ENCODE measurements at regions not wholly inside any gene's neighbourhood (a gene's known extent, or its start where the extent isn't known, plus 50 kb on each side); places are given as distances from the start of the nearest gene placed in this dataset.

DNA sequence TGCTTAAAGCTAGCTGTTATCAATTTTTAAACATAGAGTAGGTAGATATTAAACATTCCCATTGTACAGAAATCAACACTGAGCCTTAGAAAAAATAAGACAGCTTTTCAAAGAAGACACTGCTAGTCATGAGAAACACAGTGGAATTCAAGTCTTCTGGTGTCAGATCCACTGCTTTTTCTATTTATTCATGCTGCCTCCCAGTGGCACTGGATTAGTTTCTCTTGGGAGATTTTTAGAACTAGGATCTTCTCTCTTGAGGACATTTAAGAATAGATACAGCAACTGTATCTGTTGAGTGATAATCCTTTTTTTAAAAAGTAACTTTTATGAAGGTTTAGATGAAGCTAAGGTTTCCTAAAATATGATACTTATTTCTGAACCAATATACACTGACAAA is 1635.4 kb upstream of the C9orf72 start:
- H3K9me3 ChIP-seq (ENCODE audit: insufficient read depth, low read depth, low read length): no peaks in the 10 kb centered on the region
- H3K27me3 ChIP-seq (ENCODE audit: insufficient read depth, low read length): peaks cover 24% of the 10 kb centered on the region
- H3K4me3 ChIP-seq (ENCODE audit: low read length): no peak overlapping the region
- no peaks in the 10 kb centered on the region for H3K36me3 ChIP-seq (ENCODE audit: insufficient read depth, low read depth, low read length)
- H3K27ac ChIP-seq (ENCODE audit: low read length): no peak overlapping the region
- H3K4me1 ChIP-seq (ENCODE audit: insufficient read depth, low read length): peaks cover 8% of the 10 kb centered on the region
- H3K9ac ChIP-seq (ENCODE audit: low read depth, low read length): no peak overlapping the region

DNA sequence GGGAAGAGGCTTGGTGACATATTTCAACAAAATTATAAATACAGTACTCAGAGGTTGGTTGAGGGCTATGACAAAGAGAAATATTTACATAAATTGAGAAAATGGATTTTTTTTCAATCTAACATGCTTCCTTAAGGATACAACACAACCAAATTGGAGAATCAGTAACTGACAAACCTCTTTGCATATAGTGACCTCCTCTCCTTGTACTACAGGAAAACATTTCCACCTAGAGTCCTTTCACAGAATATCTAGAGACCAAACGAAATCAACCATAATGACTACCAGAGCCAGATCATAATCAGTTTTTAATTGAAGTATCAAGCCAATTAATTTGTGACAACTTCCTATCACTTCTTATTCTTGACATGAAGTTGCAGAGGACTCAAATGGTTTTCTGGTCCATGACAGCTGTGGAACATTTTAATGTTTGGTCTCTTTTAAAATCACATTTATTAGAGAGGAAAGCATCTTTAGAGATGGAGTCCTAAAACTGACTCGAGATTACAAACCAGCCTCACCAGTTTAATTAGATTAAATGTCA is 1636.5 kb upstream of the C9orf72 start:
- Histone ChIP-seq H3K36me3 (ENCODE audit: insufficient read depth, low read depth, low read length) (no peaks in the 10 kb centered on the region), H3K27ac (ENCODE audit: low read length) (no peak overlapping the region), H3K9me3 (ENCODE audit: insufficient read depth, low read depth, low read length) (no peaks in the 10 kb centered on the region), H3K9ac (ENCODE audit: low read depth, low read length) (no peak overlapping the region), H3K4me3 (ENCODE audit: low read length) (no peak overlapping the region), H3K27me3 (ENCODE audit: insufficient read depth, low read length) (peaks cover 33% of the 10 kb centered on the region), H3K4me1 (ENCODE audit: insufficient read depth, low read length) (peaks cover 8% of the 10 kb centered on the region)

DNA sequence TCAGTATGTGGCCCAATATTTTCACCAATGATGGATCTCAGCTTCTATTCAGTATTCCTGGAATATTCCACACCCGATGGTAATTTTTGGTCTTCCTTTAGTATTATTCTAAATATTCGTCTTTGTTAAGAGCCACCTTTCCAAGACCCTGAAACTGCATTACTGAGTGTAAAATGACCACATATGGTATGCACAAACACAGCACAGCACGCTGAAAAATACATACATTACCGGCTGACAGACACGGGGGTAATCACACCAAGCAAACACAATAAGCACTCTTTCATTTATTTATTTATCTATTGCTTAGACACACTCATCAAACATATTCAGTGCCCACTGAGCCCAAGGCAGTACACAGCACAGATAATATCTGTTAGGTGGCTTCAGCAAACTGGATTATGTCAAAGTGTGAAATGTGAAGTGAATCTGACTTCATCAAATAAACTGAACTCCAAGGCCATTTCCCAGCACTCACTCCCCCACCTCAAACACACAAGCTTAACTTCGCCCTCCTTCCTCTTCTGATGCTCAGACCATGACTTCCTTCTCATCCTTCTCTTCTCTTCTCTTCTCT is 1637.8 kb upstream of the C9orf72 start:
- no peaks in the 10 kb centered on the region for H3K36me3 ChIP-seq (ENCODE audit: insufficient read depth, low read depth, low read length)
- peaks cover 10% of the 10 kb centered on the region for H3K4me1 ChIP-seq (ENCODE audit: insufficient read depth, low read length)
- H3K27ac ChIP-seq (ENCODE audit: low read length): no peak overlapping the region
- no peaks in the 10 kb centered on the region for H3K9me3 ChIP-seq (ENCODE audit: insufficient read depth, low read depth, low read length)
- H3K27me3 ChIP-seq (ENCODE audit: insufficient read depth, low read length): peaks cover 46% of the 10 kb centered on the region
- H3K9ac ChIP-seq (ENCODE audit: low read depth, low read length): peak overlapping the region; percentile 26; the same call in 1 of the 2 replicates
- H3K4me3 ChIP-seq (ENCODE audit: low read length): peak overlapping the region; percentile 81

DNA sequence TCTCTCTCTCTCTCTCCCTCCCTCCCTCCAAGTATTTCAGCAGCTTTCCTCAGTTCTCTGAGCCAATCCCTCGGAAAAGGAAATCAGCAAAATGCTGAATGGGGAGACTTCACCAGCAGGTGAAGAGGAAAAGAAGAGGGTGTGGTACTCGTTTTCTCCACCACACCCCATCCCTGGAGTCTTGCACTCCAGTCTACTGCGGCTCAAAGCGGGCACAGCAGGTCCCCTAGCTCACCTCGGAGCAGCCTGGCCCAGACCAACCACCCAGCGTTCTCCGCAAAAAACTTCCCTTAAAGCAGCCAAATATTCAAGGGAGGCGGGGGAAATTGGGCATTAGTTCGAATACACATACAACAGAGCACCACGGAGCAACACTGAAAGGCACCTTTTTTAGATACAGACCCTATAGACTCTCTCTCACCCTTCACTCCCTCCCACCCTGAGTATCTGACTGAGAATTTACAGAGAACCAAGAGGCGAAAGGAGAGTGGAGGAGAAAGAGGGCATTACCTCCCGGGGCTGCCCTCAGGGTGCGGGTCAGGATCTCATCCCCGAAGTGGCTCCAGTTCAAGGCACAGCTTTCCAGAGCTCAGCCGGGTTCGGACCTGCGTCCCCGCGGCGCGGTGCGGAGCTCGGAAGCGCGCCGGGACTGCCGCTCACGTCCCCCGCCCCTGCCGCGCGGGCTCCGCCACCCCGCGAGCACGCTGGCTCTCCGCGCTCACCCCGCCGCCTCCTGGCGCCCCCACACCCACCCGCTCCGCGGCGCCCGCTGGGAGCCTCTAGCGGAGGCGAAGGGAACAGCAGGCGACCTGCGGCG is 1638.5 kb upstream of the C9orf72 start:
- Histone ChIP-seq H3K36me3 (ENCODE audit: insufficient read depth, low read depth, low read length) (no peaks in the 10 kb centered on the region), H3K4me1 (ENCODE audit: insufficient read depth, low read length) (peaks cover 10% of the 10 kb centered on the region), H3K27ac (ENCODE audit: low read length) (no peak overlapping the region), H3K27me3 (ENCODE audit: insufficient read depth, low read length) (peaks cover 53% of the 10 kb centered on the region), H3K9ac (ENCODE audit: low read depth, low read length) (peak overlapping the region; percentile 26; the same call in 1 of the 2 replicates), H3K4me3 (ENCODE audit: low read length) (peak overlapping the region; percentile 81), H3K9me3 (ENCODE audit: insufficient read depth, low read depth, low read length) (no peaks in the 10 kb centered on the region)

DNA sequence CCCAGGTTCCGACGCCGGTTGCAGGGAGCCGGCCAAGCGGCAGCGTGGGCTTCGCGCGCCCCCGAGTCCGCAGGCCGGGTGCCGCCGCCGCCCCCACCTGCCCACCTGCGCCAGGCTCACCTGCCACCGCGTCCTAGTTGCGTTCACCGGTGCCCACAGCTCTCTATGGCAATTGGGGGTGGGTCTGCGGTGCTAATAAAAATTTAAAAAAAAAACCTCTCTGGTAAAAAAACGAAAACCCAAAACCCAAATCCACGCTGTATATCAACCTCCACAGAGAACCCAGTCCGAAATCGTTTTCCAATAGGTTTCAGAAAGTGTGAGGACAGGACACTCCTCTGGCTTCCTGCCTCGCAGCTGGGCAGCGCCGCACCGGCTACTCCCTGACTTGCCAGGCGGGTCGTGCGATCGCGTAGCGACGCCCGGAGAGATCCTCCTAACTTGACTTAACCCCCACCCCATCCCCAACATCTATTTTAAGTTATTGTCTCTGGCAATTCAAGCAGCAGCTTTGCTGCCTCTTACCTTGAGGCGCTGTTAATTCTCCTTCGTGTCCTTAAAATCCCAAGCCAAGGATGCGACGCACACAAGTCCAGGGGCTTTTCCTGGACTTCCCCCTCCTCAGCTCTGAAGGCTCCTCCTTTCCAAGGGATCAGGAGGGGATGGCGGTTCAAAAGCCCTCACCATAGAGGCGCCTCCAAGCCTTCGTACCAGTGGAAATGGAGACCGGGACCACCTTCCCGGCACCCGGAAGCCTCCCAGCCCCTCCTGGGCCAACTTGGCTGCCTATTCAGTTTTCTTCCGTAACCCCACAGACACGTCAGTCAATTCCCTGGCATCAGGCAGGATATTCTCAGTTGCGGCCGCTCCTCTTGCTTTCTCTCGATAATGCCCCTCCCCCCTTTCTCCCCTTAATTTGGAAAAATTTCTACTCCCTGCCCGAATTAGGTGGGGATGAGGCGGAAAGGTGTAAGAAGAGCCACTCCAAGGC is 1639.4 kb upstream of the C9orf72 start:
- H3K4me1 ChIP-seq (ENCODE audit: insufficient read depth, low read length): peaks cover 10% of the 10 kb centered on the region
- H3K9ac ChIP-seq (ENCODE audit: low read depth, low read length): peak overlapping the region; percentile 60; the same call in 1 of the 2 replicates
- no peaks in the 10 kb centered on the region for H3K9me3 ChIP-seq (ENCODE audit: insufficient read depth, low read depth, low read length)
- no peaks in the 10 kb centered on the region for H3K36me3 ChIP-seq (ENCODE audit: insufficient read depth, low read depth, low read length)
- H3K27ac ChIP-seq (ENCODE audit: low read length): no peak overlapping the region
- peaks cover 55% of the 10 kb centered on the region for H3K27me3 ChIP-seq (ENCODE audit: insufficient read depth, low read length)
- H3K4me3 ChIP-seq (ENCODE audit: low read length): peak overlapping the region; percentile 81

DNA sequence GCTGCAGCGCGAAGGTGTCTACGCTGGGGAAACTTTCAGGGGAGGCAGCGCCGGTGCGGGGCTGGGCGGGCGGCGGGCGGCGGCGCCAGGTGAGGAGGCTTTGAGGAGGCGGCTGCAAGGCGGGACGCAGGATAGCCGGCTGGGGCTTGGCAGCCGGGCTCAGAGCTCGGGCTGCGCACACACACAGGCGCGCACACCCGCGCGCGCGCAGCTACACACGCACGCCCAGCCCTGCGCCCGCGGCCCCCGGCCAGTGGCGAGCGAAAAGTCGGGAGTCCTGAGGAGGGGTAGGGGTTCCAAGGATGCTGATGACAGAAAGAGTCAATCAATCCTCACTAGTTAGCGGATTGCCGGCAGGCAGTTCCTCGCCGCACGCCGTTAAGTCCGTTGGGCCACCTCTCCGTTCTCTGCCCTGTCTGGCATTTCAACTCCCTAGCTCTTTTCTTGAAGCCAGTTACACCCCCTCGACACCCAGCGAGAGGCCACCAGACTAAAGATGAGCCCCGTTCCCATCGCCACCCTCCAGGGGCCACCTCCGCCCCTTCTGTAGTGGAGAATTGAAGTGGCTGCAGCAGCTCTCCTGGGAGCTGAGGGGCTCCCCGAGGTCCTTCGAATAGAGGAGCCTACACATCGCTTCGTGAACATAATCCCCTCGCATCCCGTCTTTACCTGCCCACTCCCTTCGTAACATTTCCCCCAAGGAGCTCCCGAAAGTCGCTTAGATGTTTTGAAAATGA is 1640.3 kb upstream of the C9orf72 start, which contains the start of gene LINGO2:
TSS of gene LINGO2 (minus strand) at position 185 of the 737 bp plus-strand sequence.
- Histone ChIP-seq H3K4me3 (ENCODE audit: low read length) (peak within 1 kb of the TSS; percentile 81), H3K9me3 (ENCODE audit: insufficient read depth, low read depth, low read length) (no peaks in the 10 kb centered on the region), H3K27me3 (ENCODE audit: insufficient read depth, low read length) (peaks cover 55% of the 10 kb centered on the region), H3K4me1 (ENCODE audit: insufficient read depth, low read length) (peaks cover 10% of the 10 kb centered on the region), H3K36me3 (ENCODE audit: insufficient read depth, low read depth, low read length) (no peaks in the 10 kb centered on the region), H3K27ac (ENCODE audit: low read length) (no peak within 1 kb of the TSS), H3K9ac (ENCODE audit: low read depth, low read length) (peak within 1 kb of the TSS; percentile 60; the same call in 1 of the 2 replicates)

DNA sequence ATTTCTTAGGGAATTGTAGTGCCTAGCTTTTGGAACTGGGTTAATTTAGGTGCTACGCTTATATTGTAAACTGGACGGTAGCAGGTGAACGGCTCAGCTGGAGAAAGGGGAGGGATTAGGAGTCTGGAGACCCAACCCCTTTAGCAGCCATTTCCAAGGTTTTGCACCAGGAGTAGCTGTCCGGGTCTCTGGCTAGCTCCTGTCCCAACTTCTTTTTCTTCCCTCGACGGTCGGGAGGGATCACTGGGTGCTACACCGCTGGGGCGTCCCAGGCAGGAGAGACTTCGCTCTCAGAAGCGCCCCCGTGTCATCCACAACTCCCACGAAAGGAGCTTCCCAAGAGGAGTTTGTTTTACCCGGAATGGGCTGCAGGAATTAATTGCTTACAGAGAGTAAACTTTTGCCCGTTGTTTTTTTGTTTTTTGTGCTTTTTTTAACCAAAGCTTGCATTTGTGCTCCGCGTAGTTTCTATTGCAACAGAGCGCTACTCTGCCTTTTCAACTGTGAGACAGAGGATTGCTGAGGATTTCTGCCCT is 1640.9 kb upstream of the C9orf72 start:
- Histone ChIP-seq H3K27ac (ENCODE audit: low read length) (no peak overlapping the region), H3K4me1 (ENCODE audit: insufficient read depth, low read length) (peaks cover 10% of the 10 kb centered on the region), H3K9me3 (ENCODE audit: insufficient read depth, low read depth, low read length) (no peaks in the 10 kb centered on the region), H3K27me3 (ENCODE audit: insufficient read depth, low read length) (peaks cover 55% of the 10 kb centered on the region), H3K4me3 (ENCODE audit: low read length) (peak overlapping the region; percentile 81), H3K9ac (ENCODE audit: low read depth, low read length) (peak overlapping the region; percentile 32; the same call in 1 of the 2 replicates), H3K36me3 (ENCODE audit: insufficient read depth, low read depth, low read length) (no peaks in the 10 kb centered on the region)

DNA sequence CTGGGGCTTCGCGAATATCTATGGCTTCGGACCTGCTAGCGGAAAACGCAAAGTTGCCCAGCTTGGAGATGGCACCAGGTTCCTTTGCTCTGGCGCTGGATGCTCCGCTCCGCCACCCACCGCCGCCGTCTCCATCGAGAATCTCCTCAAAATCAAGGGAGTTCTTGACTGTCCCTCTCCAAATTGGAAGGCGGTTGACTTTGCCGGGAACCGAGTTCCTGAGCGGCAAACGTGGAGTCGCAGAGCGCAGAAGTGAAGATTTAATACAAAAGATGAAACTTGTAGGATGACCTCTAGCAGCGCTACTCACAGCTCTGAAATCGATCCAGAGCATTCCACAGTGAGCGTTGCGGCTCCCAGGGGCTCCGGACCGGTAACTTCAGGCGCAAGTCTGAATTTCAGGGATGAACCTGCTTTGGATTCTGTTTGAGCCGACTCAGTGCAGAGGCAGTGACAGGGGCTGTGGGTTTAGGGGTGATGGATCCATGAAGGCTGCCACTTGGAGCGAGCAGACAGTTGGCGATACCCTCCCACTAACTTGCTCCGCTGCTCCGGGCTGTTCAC is 1641.5 kb upstream of the C9orf72 start:
- Histone ChIP-seq H3K36me3 (ENCODE audit: insufficient read depth, low read depth, low read length) (no peaks in the 10 kb centered on the region), H3K9me3 (ENCODE audit: insufficient read depth, low read depth, low read length) (no peaks in the 10 kb centered on the region), H3K27me3 (ENCODE audit: insufficient read depth, low read length) (peaks cover 55% of the 10 kb centered on the region), H3K4me3 (ENCODE audit: low read length) (peak overlapping the region; percentile 81), H3K27ac (ENCODE audit: low read length) (no peak overlapping the region), H3K9ac (ENCODE audit: low read depth, low read length) (peak overlapping the region; percentile 32; the same call in 1 of the 2 replicates), H3K4me1 (ENCODE audit: insufficient read depth, low read length) (peaks cover 10% of the 10 kb centered on the region)

DNA sequence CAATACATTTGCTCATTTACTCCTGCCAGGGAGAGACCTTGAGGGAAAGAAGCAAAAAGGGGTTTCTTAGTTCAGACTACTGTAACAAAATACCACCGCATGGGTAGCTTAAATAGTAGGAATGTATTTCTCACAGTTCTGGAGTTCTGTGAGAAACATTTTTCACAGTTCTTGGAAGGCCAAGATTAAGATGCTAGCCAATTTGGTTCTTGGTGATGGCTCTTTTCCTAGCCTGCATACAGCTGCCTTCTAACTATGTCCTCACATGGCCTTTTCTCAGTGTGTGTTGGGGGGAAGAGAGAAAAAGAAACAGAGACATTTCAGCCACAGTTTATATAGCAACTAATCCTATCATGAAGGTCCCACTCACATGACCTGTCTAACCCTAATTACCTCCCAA is 1644.7 kb upstream of the C9orf72 start:
- Histone ChIP-seq H3K36me3 (ENCODE audit: insufficient read depth, low read depth, low read length) (no peaks in the 10 kb centered on the region), H3K27ac (ENCODE audit: low read length) (no peak overlapping the region), H3K9me3 (ENCODE audit: insufficient read depth, low read depth, low read length) (no peaks in the 10 kb centered on the region), H3K27me3 (ENCODE audit: insufficient read depth, low read length) (peaks cover 33% of the 10 kb centered on the region), H3K4me1 (ENCODE audit: insufficient read depth, low read length) (peaks cover 3% of the 10 kb centered on the region), H3K9ac (ENCODE audit: low read depth, low read length) (no peak overlapping the region), H3K4me3 (ENCODE audit: low read length) (no peak overlapping the region)

DNA sequence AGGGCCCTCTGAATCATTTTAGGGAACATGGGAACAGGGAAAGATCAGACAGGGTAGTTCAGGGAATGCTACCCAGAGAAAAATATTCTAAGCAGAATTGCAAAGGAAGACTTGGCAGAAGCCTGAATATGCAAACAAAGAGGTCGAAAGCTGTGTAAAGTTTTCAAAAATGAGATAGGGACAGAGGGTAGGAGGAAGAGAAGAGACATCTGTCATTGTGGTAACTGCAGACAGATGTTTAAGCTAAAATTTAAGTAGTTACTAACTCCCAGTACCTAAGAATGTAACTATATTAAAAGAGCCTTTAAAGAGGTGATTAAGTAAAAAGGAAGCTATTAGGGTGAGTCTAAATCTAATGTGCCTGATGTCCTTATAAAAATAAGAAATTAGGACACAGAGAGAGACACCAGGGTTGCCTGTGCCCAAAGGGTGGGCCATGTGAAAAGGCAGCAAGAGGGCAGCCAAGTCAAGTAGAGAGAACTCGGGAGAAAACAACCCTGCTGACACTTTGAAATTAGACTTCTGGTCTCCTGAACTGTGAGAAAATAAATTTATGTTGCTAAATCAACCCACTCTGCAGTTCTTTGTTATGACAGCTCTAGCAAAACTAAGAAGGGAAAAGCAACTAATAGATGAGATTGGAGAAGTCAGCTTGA is 1647.4 kb upstream of the C9orf72 start:
- H3K4me1 ChIP-seq (ENCODE audit: insufficient read depth, low read length): no peaks in the 10 kb centered on the region; the same call in none of the 2 replicates
- H3K9me3 ChIP-seq (ENCODE audit: insufficient read depth, low read depth, low read length): no peaks in the 10 kb centered on the region
- H3K4me3 ChIP-seq (ENCODE audit: low read length): no peak overlapping the region
- peaks cover 13% of the 10 kb centered on the region for H3K27me3 ChIP-seq (ENCODE audit: insufficient read depth, low read length)
- no peak overlapping the region for H3K9ac ChIP-seq (ENCODE audit: low read depth, low read length)
- H3K27ac ChIP-seq (ENCODE audit: low read length): no peak overlapping the region
- H3K36me3 ChIP-seq (ENCODE audit: insufficient read depth, low read depth, low read length): no peaks in the 10 kb centered on the region

Measured in iPS-20b (cell line).